Neural cell (in vitro differentiated cells): ENCODE measurements at regions not wholly inside any gene's neighbourhood (a gene's known extent, or its start where the extent isn't known, plus 50 kb on each side); places are given as distances from the start of the nearest gene placed in this dataset.

Experiments
- H2AFZ ChIP-seq: fragments of 200-600, 300-800 bp; sonication (generic), shearing (Covaris generic); 2 replicates; pipeline ENCODE4 v1.6.0; 2014; ENCODE audit warnings: low read depth, mild to moderate bottlenecking, antibody characterized with exemption, low read length, moderate library complexity
- H3F3A ChIP-seq: fragments of 200-600 bp; shearing (Covaris generic); 2 replicates; pipeline ENCODE4 v1.6.1; 2016; ENCODE audit warnings: mild to moderate bottlenecking, moderate library complexity, mixed read lengths, antibody characterized with exemption, low read length; ENCODE audit not compliant: insufficient read depth, poor library complexity, severe bottlenecking
- H3K27ac ChIP-seq: fragments of 200-600, 300-800 bp; sonication (generic), shearing (Covaris generic); 2 replicates; pipeline ENCODE4 v1.5.1; 2014; ENCODE audit warnings: mild to moderate bottlenecking, low read length, moderate library complexity
- H3K27me3 ChIP-seq: fragments of 300-800, 200-600 bp; sonication (generic), shearing (Covaris generic); 2 replicates; pipeline ENCODE4 v1.6.0; 2014; ENCODE audit warnings: mild to moderate bottlenecking, low read depth, low read length, moderate library complexity; ENCODE audit not compliant: insufficient read depth
- H3K36me3 ChIP-seq: fragments of 300-800, 200-600 bp; sonication (generic), shearing (Covaris generic); 2 replicates; pipeline ENCODE4 v1.5.1; 2014; ENCODE audit warnings: mild to moderate bottlenecking, antibody characterized with exemption, low read length, moderate library complexity; ENCODE audit not compliant: insufficient read depth
- H3K4me2 ChIP-seq: fragments of 300-800, 200-600 bp; sonication (generic), shearing (Covaris generic); 2 replicates; pipeline ENCODE4 v1.6.0; 2014; ENCODE audit warnings: mild to moderate bottlenecking, low read length
- H3K4me3 ChIP-seq: fragments of 300-800, 200-600 bp; sonication (generic), shearing (Covaris generic); 2 replicates; pipeline ENCODE4 v1.5.1; 2014; ENCODE audit warnings: mild to moderate bottlenecking, low read length, moderate library complexity
- H3K79me2 ChIP-seq: fragments of 200-600 bp; shearing (Covaris generic); replicated peaks from 2 replicates; pipeline ENCODE4 v1.6.0; 2014; ENCODE audit warnings: mild to moderate bottlenecking, low read length, moderate library complexity; ENCODE audit not compliant: insufficient read depth
- H3K9ac ChIP-seq: fragments of 300-800, 200-600 bp; sonication (generic), shearing (Covaris generic); 2 replicates; pipeline ENCODE4 v1.6.1; 2016; ENCODE audit warnings: mild to moderate bottlenecking, low read length, mixed read lengths
- H3K9me2 ChIP-seq: fragments of 200-600 bp; shearing (Covaris generic); 2 replicates; pipeline ENCODE4 v1.6.1; 2016; ENCODE audit warnings: mild to moderate bottlenecking, low read length, mixed read lengths; ENCODE audit not compliant: insufficient read depth
- H3K9me3 ChIP-seq: fragments of 200-600, 300-800 bp; sonication (generic), shearing (Covaris generic); 2 replicates; pipeline ENCODE4 v1.6.1; 2016; ENCODE audit warnings: mild to moderate bottlenecking, mixed run types, low read length, moderate library complexity, mixed read lengths
- H4K20me1 ChIP-seq: fragments of 200-600 bp; shearing (Covaris generic); 2 replicates; pipeline ENCODE4 v1.6.1; 2016; ENCODE audit warnings: mild to moderate bottlenecking, mixed run types; ENCODE audit not compliant: insufficient read depth
- CTCF ChIP-seq: fragments of 450-650 bp; IDR thresholded peaks from 2 replicates; pipeline ENCODE4 v1.5.1; 2014; ENCODE audit warnings: antibody characterized with exemption, mild to moderate bottlenecking, moderate library complexity; ENCODE audit not compliant: poor library complexity, severe bottlenecking
- EP300 ChIP-seq: fragments of 450-650 bp; conservative IDR thresholded peaks from 2 replicates; pipeline ENCODE4 v1.6.1; 2014; ENCODE audit warnings: antibody characterized with exemption, mild to moderate bottlenecking, moderate library complexity; ENCODE audit not compliant: poor library complexity, severe bottlenecking
- EZH2 ChIP-seq: fragments of 200-600, 300-800 bp; shearing (Covaris generic), sonication (generic); IDR thresholded peaks from 2 replicates; pipeline ENCODE4 v1.6.1; 2014; ENCODE audit warnings: antibody characterized with exemption, low read length, borderline replicate concordance, mild to moderate bottlenecking; ENCODE audit not compliant: insufficient read depth, poor library complexity, severe bottlenecking
- MXI1 ChIP-seq: fragments of 450-650 bp; conservative IDR thresholded peaks from 2 replicates; pipeline ENCODE4 v1.6.1; 2014; ENCODE audit warnings: antibody characterized with exemption, mild to moderate bottlenecking; ENCODE audit not compliant: poor library complexity, severe bottlenecking
- POLR2AphosphoS5 ChIP-seq: IDR thresholded peaks from 2 replicates; pipeline ENCODE4 v1.6.1; 2012
- RAD21 ChIP-seq: fragments of 450-650 bp; conservative IDR thresholded peaks from 2 replicates; pipeline ENCODE4 v1.6.1; 2014; ENCODE audit warnings: antibody characterized with exemption, mild to moderate bottlenecking, moderate library complexity
- REST ChIP-seq: IDR thresholded peaks from 2 replicates; pipeline ENCODE4 v1.6.1; 2012; ENCODE audit warnings: borderline replicate concordance
- SMC3 ChIP-seq: fragments of 450-650 bp; conservative IDR thresholded peaks from 2 replicates; pipeline ENCODE4 v1.6.1; 2014; ENCODE audit warnings: antibody characterized with exemption, mild to moderate bottlenecking, moderate library complexity; ENCODE audit not compliant: poor library complexity
- TAF1 ChIP-seq: IDR thresholded peaks from 2 replicates; pipeline ENCODE4 v1.6.1; 2012; ENCODE audit warnings: low read depth

GRCh38 chr12:30178916-30179315, 395.2 kb upstream of the TMTC1 start:
- no peak overlapping the region for H3K27ac ChIP-seq
- H3K36me3 ChIP-seq = no peaks in the 10 kb centered on the region
- H3K4me2 ChIP-seq = no peak overlapping the region

DNA sequence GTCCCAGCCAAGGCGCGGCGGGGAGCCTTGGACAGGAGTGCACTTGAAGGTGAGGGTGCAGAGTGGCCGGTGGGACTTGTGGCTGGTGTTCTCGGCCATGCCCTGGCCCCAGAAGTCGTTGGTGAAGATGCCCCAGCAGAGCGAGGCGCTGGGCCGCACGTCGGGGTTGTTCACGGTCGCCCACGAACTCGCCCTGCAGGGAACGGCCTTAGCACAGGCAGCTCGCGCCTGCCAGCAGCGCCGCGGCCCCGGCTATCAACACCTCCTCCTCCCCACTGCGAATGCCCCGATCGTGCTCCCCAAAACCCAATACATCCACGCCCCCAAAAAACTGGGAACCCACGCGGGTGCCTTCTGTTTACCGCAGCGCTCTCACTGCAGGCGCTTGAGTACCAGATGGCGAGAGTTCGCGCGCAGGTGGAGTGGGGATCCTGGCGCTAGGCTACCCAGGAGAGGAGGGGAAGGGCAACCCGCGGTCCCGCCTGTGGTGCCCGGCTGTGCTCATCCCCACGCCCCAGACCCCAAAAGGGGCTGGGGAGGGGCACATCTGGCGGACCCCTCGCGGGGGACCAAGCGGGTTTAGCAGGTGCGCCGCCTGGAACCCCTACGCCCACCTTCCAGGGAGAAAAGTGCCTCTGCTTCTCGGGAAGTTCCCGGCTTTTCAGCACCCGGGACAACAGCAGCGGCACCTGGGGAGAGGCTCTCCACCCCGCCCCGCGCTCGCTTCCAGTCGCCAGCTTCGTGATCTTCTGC, 386.3 kb upstream of the TMTC1 start:
- H3K27ac ChIP-seq = no peak overlapping the region
- no peak overlapping the region for H3K4me3 ChIP-seq
- H3K4me2 ChIP-seq = no peak overlapping the region
- H3K79me2 ChIP-seq = no peaks in the 10 kb centered on the region
- H3K9me3 ChIP-seq = peaks cover 10% of the 10 kb centered on the region
- H3K9me2 ChIP-seq = no peaks in the 10 kb centered on the region
- H3K36me3 ChIP-seq = no peaks in the 10 kb centered on the region
- H3F3A ChIP-seq = no peaks in the 10 kb centered on the region
- peaks cover 28% of the 10 kb centered on the region for H3K27me3 ChIP-seq
- H2AFZ ChIP-seq = no peak overlapping the region
- no peaks in the 10 kb centered on the region for H4K20me1 ChIP-seq
- no peak overlapping the region for H3K9ac ChIP-seq
- no peak for TF ChIP-seq TAF1
- no peak for TF ChIP-seq SMC3
- TF ChIP-seq MXI1 = no peak
- no peak for TF ChIP-seq EP300
- no peak for TF ChIP-seq POLR2AphosphoS5
- TF ChIP-seq REST = no peak
- TF ChIP-seq EZH2 = no peak

More at GRCh38 chr12:30178916-30179315, 395.2 kb upstream of the TMTC1 start:
- Histone ChIP-seq H3K4me3 (no peak overlapping the region), H2AFZ (no peak overlapping the region), H3K79me2 (no peaks in the 10 kb centered on the region), H3K9ac (no peak overlapping the region), H3F3A (no peaks in the 10 kb centered on the region), H3K27me3 (no peaks in the 10 kb centered on the region), H4K20me1 (no peaks in the 10 kb centered on the region), H3K9me3 (no peaks in the 10 kb centered on the region), H3K9me2 (no peaks in the 10 kb centered on the region)
- TF ChIP-seq MXI1 (no peak), EP300 (no peak), RAD21 (no peak), CTCF (no peak), SMC3 (no peak), TAF1 (no peak), EZH2 (no peak), POLR2AphosphoS5 (no peak), REST (no peak)
